ENCODE measurements at regions not wholly inside any gene's neighbourhood (a gene's known extent, or its start where the extent isn't known, plus 50 kb on each side); places are given as distances from the start of the nearest gene placed in this dataset.
"Not testable (repeated sequence)": the region's sequence is repeated elsewhere in the genome, so short reads cannot be mapped to it uniquely, and the experiment has no call there.

- TF ChIP-seq, protein P1, sequence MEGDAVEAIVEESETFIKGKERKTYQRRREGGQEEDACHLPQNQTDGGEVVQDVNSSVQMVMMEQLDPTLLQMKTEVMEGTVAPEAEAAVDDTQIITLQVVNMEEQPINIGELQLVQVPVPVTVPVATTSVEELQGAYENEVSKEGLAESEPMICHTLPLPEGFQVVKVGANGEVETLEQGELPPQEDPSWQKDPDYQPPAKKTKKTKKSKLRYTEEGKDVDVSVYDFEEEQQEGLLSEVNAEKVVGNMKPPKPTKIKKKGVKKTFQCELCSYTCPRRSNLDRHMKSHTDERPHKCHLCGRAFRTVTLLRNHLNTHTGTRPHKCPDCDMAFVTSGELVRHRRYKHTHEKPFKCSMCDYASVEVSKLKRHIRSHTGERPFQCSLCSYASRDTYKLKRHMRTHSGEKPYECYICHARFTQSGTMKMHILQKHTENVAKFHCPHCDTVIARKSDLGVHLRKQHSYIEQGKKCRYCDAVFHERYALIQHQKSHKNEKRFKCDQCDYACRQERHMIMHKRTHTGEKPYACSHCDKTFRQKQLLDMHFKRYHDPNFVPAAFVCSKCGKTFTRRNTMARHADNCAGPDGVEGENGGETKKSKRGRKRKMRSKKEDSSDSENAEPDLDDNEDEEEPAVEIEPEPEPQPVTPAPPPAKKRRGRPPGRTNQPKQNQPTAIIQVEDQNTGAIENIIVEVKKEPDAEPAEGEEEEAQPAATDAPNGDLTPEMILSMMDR (IDR thresholded peaks at IDR 0.05), result no peak
- TF ChIP-seq ZFX (IDR thresholded peaks at IDR 0.05; ENCODE audit: borderline replicate concordance), result no peak
- H3K27ac ChIP-seq, result no peak overlapping the region
These were observed 116.4 kb downstream of the BMS1 start for GRCh38 chr10:42899036-42899435.

DNA sequence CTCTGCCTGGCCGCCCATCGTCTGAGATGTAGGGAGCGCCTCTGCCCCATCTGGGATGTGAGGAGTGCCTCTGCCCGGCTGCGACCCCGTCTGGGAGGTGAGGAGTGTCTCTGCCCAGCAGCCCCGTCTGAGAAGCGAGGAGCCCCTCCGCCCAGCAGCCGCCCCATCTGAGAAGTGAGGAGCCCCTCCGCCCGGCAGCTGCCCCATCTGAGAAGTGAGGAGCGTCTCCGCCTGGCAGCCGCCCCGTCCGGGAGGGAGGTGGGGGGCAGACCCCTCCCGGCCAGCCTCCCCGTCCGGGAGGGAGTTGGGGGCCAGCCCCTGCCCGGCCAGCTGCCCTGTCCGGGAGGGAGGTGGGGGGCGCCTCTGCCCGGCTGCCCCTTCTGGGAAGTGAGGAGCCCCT lies 117.8 kb downstream of the BMS1 start:
- H3K27ac ChIP-seq, result not testable (repeated sequence)

GRCh38 chr10:42911359-42911758 lies 128.8 kb downstream of the BMS1 start:
- no peak overlapping the region for H3K27ac ChIP-seq
- TF ChIP-seq ZFX (IDR thresholded peaks at IDR 0.05; ENCODE audit: borderline replicate concordance), result no peak
- TF ChIP-seq, protein P1 (IDR thresholded peaks at IDR 0.05), result no peak

GRCh38 chr10:42916974-42917373 lies 134.4 kb downstream of the BMS1 start:
- no peak overlapping the region for H3K27ac ChIP-seq
- no peak for TF ChIP-seq ZFX (IDR thresholded peaks at IDR 0.05; ENCODE audit: borderline replicate concordance)
- TF ChIP-seq, protein P1 (IDR thresholded peaks at IDR 0.05), result no peak

GRCh38 chr10:42917821-42918220 lies 135.2 kb downstream of the BMS1 start:
- no peak for TF ChIP-seq ZFX (IDR thresholded peaks at IDR 0.05; ENCODE audit: borderline replicate concordance)
- TF ChIP-seq, protein P1 (IDR thresholded peaks at IDR 0.05), result no peak
- H3K27ac ChIP-seq, result no peak overlapping the region

DNA sequence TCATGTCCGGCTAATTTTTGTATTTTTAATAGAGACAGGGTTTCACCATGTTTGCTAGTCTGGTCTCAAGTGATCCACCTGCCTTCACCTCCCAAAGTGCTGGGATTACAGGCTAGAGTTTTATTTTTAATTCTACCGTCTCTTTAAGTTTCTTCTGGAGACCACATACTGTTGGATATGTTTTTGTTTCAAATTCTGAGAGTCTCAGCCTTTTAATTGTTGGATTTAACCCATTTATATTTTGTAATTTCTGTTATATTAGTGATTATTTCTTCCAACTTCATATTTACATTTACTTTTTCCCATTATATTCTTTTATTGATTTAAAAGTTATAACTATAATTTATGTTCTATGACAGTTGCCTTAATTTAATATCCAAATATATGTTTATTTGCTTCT lies 139.4 kb downstream of the BMS1 start:
- TF ChIP-seq, protein P1 (IDR thresholded peaks at IDR 0.05), result no peak
- no peak for TF ChIP-seq ZFX (IDR thresholded peaks at IDR 0.05; ENCODE audit: borderline replicate concordance)
- H3K27ac ChIP-seq, result no peak overlapping the region

DNA sequence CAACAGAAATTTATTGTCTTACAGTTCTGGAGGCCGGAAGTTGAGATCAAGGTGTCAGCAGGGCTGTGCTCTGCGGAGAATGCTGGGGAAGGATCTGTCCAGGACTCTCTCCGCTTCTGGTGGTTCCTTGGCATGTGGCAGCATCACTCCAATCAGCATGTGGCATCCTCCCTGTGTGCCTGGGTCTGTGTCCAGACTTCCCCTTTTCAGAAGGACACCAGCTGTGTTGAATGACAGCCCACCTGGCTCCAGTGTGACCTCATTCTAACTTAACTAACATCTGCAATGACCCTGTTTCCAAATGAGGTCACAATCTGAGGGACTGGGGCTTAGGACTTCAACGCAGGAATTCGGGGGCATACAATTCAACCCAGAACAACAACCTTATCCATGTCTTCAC lies 141.9 kb downstream of the BMS1 start:
- no peak overlapping the region for H3K27ac ChIP-seq
- TF ChIP-seq, protein P1 (IDR thresholded peaks at IDR 0.05), result no peak
- TF ChIP-seq ZFX (IDR thresholded peaks at IDR 0.05; ENCODE audit: borderline replicate concordance), result no peak

- H3K27ac ChIP-seq, result no peak overlapping the region
- TF ChIP-seq, protein P1 (IDR thresholded peaks at IDR 0.05), result no peak
These were observed 144.2 kb downstream of the BMS1 start for GRCh38 chr10:42926843-42927242.
